ENCODE measurements at regions not wholly inside any gene's neighbourhood (a gene's known extent, or its start where the extent isn't known, plus 50 kb on each side); places are given as distances from the start of the nearest gene placed in this dataset.

- TF ChIP-seq MAX (CRISPR knock-in tag; IDR thresholded peaks at IDR 0.05), result no peak
- TF ChIP-seq KAT7 (CRISPR knock-in tag; IDR thresholded peaks at IDR 0.05; ENCODE audit: borderline replicate concordance), result no peak
- TF ChIP-seq ELF4 (CRISPR knock-in tag; IDR thresholded peaks at IDR 0.05; ENCODE audit: low read depth), result no peak
- TF ChIP-seq MLX (CRISPR knock-in tag; IDR thresholded peaks at IDR 0.05), result no peak
- no peak for TF ChIP-seq CTCF (IDR thresholded peaks at IDR 0.05)
- TF ChIP-seq ARID4B (CRISPR knock-in tag; IDR thresholded peaks at IDR 0.05; ENCODE audit: borderline replicate concordance), result no peak
- no peak for TF ChIP-seq ZNF416 (CRISPR knock-in tag; IDR thresholded peaks at IDR 0.05)
These were observed 184.1 kb downstream of the ACKR3 start for GRCh38 chr2:236753606-236754270.
